G401.6 (cell line): ENCODE measurements at regions not wholly inside any gene's neighbourhood (a gene's known extent, or its start where the extent isn't known, plus 50 kb on each side); places are given as distances from the start of the nearest gene placed in this dataset.

Experiments used
- FAIRE-seq: peaks from 2 replicates; lab custom pipeline; 2012; peaks lifted over from hg19 to GRCh38; lab: Jason Lieb, UNC

GRCh38 chr6:62670490-62671223 is 384.6 kb upstream of the KHDRBS2 start:
- no peak for FAIRE-seq

- no peak for FAIRE-seq
These were observed 383.8 kb upstream of the KHDRBS2 start for GRCh38 chr6:62669831-62670230.

GRCh38 chr6:62652692-62653328 is 366.8 kb upstream of the KHDRBS2 start:
- FAIRE-seq, result no peak

DNA sequence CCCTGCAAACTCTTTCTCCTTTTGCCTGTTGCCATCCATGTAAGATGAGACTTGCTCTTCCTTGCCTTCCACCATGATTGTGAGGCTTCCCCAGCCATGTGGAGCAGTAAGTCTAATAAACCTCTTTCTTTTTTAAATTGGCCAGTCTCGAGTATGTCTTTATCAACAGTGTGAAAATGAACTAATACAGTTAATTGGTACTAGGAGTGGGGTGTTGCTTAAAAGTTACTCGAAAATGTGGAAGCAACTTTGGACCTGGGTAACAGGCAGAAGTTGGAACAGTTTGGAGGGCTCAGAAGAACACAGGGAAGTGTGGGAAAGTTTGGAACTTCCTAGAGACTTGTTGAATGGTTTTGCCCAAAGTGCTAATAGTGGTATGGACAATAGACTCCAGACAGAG is 359.2 kb upstream of the KHDRBS2 start:
- no peak for FAIRE-seq

GRCh38 chr6:62640749-62641148 is 354.7 kb upstream of the KHDRBS2 start:
- no peak for FAIRE-seq

GRCh38 chr6:62626661-62627060 is 340.6 kb upstream of the KHDRBS2 start:
- no peak for FAIRE-seq

DNA sequence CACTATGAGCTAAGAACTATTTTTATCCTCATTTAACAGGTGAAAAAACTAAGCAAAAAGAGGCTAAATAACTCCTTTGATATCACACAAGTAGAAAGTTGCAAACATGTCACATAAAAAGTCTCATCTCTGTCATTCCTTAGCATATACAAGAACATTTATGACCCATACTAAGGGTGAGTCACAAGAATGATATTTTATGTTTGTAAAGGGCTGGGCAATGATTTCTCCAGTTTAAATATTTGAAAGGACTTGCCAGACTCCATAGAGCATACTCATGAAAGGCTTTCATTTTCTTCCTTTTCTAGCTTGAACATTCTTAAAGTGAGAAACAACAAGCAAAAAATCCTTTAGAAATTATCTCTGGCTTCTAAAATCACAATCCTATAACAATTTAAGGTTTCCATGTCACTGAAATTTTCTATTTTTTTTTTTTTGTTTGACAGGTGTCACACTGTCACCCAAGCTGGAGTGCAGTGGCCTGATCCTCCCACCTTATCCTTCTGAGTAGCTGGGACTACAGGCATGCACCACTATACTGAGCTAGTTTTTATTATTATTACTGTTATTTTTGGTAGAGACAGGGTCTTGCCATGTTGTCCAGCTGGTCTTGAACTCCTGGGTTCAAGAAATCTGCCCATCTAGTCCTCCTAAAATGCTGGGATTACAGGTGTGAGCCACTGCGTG is 338.0 kb upstream of the KHDRBS2 start:
- FAIRE-seq, result no peak

GRCh38 chr6:62615366-62616015 is 329.5 kb upstream of the KHDRBS2 start:
- FAIRE-seq, result no peak

GRCh38 chr6:62614442-62614841 is 328.4 kb upstream of the KHDRBS2 start:
- FAIRE-seq, result no peak

DNA sequence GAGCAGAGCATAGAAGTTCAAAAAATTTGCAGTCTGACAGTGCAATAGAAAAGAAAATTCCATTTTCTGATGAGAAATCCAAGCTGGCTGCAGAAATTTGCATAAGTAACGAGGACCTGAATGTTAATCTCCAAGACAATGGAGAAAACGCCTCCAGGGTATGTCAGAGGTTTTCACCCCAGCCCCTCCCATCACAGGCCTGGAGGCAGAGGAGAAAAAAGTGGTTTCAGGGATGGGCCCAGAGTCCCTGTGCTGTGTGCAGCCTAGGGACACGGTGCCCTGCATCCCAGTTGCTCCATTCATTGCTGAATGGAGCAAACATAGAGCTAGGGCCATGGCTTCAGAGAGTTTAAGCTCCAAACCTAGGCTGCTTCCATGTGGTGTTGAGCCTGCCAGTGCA is 327.9 kb upstream of the KHDRBS2 start:
- no peak for FAIRE-seq

DNA sequence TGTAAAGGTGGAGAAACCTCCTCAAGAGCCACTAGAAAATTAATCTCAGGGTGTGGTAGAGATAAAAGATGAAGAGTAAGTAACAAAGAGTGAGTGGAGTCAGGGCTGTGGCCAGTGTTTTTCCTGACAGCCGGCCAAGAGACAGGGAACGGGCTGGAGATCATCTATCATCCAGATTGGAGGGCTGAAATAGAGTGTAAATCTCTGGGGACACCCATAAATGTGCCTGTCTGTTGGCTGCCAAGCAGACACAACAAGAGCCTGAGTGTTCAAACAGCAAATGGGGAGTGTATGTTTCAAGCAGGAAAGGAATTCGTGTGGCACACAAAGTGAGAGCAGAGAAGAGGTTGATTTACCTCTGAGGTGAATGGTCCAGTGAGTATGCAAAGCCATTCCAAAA is 326.4 kb upstream of the KHDRBS2 start:
- no peak for FAIRE-seq

DNA sequence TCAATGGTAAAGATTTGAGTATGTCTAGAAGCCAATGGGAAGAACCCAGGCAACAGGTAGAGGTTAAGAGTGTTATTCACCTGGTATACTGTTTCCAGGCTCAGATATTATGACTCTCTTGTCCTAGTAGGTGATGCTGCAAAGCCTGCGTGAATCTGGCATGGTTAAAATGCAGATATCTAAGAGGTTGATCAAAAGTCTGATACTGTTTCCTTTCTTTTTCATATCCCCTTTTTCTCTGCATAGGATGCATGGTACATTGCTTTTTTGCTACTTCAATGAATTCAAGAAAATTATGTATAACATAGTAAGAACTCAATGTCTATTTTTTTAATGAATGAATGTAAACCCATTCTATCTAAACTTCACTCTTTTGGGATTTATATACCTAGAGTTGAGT is 284.3 kb upstream of the KHDRBS2 start:
- FAIRE-seq, result no peak

DNA sequence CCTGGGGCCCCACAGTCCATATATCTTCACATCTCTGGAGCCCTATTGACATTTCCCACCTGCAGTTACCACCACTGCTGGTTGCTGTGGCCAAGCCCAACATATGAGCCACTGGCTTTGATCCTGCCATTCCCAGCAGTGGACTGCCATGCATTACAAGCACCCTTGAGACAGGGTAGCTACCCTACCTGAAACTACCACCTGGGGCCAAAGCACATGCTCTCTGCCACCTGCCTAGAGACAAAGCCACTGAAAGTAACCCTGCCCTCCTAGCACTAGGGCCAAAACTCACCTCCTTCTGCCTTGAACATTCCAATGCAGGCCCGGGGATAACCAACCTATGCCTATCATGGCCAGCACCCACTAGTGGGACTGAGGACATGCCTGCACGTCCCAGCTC is 255.5 kb upstream of the KHDRBS2 start:
- no peak for FAIRE-seq

DNA sequence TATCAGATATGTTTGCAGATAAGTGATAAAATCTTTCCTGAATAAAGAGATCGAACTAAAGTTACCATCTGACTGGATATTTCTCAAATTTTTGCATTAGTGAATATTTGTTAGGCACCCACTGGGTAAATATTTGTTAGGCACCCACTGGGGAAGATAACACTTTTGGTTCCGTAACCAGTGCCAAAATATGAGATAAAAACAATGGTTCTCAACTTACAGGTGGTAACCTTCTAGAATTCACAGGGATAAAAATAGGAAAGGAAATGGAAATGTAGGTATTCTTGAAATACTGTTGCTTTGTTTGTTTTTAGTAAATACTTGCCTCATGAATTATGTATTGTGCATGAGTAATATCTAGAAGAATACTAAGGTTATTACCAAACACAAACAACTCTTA is 245.0 kb upstream of the KHDRBS2 start:
- no peak for FAIRE-seq

- no peak for FAIRE-seq
These were observed 243.0 kb upstream of the KHDRBS2 start for GRCh38 chr6:62528894-62529526.

DNA sequence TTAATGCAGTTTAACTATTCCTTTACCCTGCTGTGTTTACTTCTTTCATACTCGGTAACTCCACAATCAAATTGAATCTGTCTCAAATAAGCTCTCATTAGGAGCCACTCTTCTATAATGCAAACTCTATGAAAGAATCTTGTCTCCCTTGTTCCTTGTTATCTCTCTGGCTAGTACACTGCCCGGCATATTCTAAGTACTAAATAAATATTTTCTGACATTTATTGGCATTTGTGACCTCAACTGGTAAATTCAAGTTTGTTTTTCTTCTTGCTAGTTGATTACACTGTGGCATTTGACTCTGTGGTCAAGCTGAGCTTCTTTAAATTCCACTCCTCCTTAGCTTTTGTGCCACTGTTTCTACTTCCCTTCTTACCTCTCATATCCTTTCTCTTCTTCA is 237.6 kb upstream of the KHDRBS2 start:
- FAIRE-seq, result no peak

GRCh38 chr6:62519574-62519973 is 233.5 kb upstream of the KHDRBS2 start:
- no peak for FAIRE-seq

DNA sequence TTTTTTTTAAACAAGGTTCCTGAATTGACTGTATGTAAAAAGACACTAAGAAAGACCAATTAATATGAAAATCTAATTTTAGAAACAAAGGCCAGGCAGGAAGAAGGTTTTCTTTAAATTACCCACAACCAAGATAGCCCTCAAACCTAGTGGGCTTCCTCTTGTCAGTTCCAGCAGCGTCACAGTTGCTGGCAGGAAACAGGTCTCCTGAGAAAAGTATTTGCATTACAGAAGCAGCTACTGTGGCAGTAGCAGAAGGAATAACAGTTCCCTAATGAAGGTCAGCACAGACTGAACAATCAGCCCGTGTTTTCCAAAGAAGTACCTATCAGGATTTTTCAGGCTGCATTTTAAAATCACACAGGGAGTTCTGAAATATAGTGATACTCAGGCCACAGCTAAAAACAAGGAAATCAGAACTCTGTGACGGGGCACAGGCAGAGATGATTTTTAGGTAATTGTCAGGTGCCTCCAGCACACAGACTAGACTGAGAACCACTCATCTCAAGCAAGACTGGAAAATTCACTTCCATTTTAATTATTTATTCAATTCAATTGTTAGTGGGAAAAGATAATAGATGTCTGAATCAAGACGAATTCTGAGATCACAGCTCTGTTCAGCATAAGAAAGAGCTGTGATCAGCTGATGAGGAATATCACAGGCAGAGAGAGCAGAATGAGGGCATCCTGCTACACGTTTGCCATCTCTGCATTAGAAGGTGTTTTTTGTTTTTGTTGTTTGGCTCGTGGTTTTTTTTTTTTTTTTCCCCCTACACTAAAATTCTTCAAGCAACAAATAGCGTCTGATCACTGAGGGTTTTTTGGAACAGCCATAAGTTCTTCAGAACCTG is 230.5 kb upstream of the KHDRBS2 start:
- no peak for FAIRE-seq

DNA sequence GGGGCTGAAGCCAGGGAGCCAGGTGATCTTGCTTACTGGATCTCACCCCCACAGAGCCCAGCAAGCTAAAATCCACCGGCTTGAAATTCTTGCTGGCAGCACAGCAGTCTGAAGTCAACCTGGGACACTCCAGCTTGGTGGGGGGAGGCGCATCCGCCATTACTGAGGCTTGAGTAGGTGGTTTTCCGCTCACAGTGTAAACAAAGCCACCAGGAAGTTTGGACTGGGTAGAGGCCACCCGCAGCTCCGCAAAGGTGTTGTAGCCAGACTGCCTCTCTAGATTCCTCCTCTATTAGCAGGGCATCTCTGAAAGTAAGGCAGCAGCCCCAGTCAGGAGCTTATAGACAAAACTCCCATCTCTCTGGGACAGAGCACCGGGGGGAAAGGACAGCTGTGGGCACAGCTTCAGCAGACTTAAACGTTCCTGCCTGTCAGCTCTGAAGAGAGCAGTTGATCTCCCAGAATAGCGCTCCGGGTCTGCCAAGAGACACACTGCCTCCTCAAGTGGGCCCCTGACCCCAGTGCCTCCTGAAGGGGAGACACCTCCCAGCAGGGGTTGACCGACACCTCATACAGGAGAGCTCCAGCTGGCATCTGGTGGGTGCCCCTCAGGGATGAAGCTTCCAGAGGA is 206.3 kb upstream of the KHDRBS2 start:
- no peak for FAIRE-seq

GRCh38 chr6:62480544-62480943 is 194.5 kb upstream of the KHDRBS2 start:
- FAIRE-seq, result no peak

GRCh38 chr6:62479697-62480220 is 193.7 kb upstream of the KHDRBS2 start:
- no peak for FAIRE-seq
